Lower leg skin (tissue), 3 donors: ENCODE measurements at regions not wholly inside any gene's neighbourhood (a gene's known extent, or its start where the extent isn't known, plus 50 kb on each side); places are given as distances from the start of the nearest gene placed in this dataset.

Source experiments
- POLR2A ChIP-seq, 2 donors: fragments of 450-650 bp; IDR thresholded peaks; one replicate each; pipeline ENCODE4 v1.6.1; 2016 to 2017; ENCODE audit warnings: antibody characterized with exemption in 2 of 2, mild to moderate bottlenecking in 1 of 2, moderate library complexity in 1 of 2
- TF ChIP-seq, protein P1 (sequence below), 3 donors: fragments of 450-650 bp; IDR thresholded peaks; one replicate each; pipeline ENCODE4 v1.5.1; 2016; ENCODE audit warnings: antibody characterized with exemption in 3 of 3, mild to moderate bottlenecking in 3 of 3, moderate library complexity in 2 of 3

DNA sequence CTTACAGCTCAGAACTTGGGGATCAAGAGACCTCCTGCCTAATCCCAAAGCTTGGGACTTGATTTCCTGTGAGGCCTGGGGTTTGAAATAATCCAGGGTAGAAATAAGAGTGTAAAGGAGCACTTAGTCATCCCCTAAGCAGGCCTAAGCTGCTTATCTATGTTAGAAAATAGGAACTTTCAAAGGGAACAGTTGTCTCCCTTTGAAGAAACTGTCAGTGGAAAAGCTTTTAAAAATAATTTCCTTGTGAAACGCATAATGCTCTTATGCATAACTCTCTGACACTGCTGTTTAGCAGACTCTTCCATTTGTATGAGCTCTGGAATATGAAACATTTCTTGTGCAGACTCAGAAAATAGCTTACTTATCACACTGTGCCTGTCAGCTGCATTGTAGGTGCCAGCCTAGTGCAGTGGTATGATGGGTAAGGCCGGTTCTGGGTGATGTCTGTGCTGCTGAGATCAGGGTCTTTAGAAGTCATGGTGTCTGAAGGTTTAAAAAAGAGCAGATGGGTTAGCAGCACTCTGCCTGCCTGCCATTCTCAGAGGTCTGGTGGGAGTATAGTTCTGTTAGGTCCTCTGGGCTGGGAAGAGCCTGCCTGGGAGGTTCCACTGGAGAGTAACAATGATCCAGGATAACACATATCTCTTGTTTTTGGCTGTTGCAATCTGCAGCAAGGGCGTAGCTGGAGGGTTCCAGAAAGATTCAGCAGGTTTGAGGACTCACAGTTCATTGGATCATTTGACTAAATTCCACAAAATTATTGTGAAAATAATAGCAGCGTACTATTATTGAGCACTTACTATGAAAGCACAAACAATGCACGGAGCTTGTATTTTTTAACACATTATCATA, 283.2 kb upstream of the MEX3C start:
- TF ChIP-seq POLR2A (IDR thresholded peaks at IDR 0.05): no peak
- TF ChIP-seq, protein P1, sequence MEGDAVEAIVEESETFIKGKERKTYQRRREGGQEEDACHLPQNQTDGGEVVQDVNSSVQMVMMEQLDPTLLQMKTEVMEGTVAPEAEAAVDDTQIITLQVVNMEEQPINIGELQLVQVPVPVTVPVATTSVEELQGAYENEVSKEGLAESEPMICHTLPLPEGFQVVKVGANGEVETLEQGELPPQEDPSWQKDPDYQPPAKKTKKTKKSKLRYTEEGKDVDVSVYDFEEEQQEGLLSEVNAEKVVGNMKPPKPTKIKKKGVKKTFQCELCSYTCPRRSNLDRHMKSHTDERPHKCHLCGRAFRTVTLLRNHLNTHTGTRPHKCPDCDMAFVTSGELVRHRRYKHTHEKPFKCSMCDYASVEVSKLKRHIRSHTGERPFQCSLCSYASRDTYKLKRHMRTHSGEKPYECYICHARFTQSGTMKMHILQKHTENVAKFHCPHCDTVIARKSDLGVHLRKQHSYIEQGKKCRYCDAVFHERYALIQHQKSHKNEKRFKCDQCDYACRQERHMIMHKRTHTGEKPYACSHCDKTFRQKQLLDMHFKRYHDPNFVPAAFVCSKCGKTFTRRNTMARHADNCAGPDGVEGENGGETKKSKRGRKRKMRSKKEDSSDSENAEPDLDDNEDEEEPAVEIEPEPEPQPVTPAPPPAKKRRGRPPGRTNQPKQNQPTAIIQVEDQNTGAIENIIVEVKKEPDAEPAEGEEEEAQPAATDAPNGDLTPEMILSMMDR (IDR thresholded peaks at IDR 0.05): no peak
